Activated CD4-positive, alpha-beta T cell treated with anti-CD3 and anti-CD28 coated beads for 4 hours (primary cell): ENCODE measurements at regions not wholly inside any gene's neighbourhood (a gene's known extent, or its start where the extent isn't known, plus 50 kb on each side); places are given as distances from the start of the nearest gene placed in this dataset.
"Not testable (repeated sequence)": the region's sequence is repeated elsewhere in the genome, so short reads cannot be mapped to it uniquely, and the experiment has no call there.

Experiments
- DNase-seq, 2 donors: peaks; one replicate each; pipeline ENCODE4 v3.0.0-alpha.2; 2020

GRCh38 chr3:194250098-194251002, 100.8 kb downstream of the CPN2 start:
- no peak for DNase-seq

GRCh38 chr3:194251007-194251406, 100.1 kb downstream of the CPN2 start:
- no peak for DNase-seq

- DNase-seq, result no peak
Measured at GRCh38 chr3:194251461-194251860, 99.7 kb downstream of the CPN2 start.

DNA sequence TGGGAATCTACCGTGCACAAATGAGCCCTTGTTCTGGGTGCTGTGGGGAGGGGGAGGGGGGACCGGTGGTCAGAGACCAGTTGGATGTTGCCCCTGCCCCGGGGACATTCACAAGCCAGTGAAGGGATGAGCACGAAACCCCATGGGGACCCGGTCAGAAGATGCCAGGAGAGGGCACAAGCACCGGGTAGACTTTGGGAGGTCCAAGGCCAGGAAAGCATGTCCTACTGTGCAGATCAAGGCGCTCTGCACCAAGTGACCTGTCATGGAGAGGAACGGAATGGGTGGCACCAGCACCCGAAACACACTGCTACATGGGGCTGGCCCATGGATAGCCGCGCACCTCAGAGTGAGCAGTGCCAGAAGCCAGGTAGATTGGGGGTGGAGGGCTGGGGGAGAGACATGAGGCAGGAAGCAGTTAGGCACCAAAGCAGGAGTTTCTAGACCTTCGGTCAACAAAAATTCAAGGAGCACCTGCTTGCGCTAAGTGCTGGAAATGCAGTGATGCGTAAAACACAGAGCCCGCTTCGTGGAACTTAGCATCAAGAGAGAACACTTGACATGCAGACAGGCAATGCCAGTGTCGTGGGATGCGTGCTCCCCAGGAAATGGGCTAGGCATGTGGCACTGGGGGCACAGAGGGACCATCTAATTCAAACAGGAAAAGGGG, 99.1 kb downstream of the CPN2 start:
- DNase-seq, result no peak

- DNase-seq, result no peak
Measured at GRCh38 chr3:194253270-194253669, 97.9 kb downstream of the CPN2 start.

DNA sequence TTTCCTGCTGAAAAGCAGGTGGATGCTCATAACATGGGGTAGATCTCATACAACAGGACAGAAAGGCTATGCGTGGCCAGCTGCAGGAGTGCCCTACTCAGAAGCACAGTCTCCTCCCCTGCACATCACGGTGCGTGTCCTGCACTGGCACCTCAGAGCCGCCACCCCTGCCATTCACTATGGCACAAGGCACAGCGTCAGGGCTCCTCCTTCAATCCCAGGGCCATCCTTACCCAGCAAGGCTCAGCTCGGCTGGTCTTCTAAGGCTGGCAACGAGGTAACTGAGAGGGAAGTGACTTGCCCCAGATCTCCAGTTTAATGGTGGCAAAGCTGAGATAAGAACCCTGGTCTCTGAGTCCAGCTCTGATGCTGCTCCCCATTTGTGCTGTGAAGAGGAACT, 97.1 kb downstream of the CPN2 start:
- DNase-seq, result no peak

DNA sequence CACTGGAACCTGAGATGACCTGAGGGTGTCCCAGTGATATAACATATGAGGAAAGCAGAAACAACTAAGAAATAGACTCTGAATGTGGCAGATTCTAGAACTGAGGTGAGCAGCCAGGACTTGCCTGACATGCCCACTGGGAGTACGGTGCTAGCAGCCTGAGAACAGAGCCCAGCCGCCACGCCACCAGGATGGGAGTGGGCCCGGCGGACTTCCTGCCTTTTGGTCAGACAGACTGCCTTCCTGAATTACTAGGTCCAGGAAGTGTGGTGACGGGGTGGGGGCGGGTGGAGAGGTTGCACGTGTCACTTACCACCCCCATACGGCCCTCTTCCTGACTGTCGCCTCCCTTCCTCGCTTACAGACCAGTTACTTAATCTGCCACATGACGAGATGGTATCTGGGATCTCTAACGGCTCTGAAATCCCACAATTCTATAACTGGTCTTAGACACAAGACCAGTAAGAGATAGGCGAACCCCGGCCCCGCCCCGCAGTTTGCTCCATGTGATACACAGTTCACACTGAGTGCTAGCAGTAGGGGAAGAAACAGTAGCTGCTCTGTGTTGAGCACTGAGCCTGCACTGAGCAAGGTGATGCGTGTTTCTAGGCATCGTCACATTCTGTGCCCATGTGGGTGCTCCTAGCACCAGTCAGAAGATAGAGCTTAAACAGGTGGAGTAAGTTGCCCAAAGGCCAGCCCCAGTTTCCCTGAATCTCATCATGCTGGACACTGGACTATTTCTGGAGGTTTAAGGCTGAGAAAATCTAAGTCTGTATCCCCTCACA, 95.7 kb downstream of the CPN2 start:
- DNase-seq, result peak; percentile 46 to 53

- DNase-seq, result no peak
Measured at GRCh38 chr3:194256040-194256945, 94.8 kb downstream of the CPN2 start.

GRCh38 chr3:194257151-194257621, 93.9 kb downstream of the CPN2 start:
- no peak for DNase-seq

GRCh38 chr3:194257916-194258668, 93.0 kb downstream of the CPN2 start:
- DNase-seq, result no peak

DNA sequence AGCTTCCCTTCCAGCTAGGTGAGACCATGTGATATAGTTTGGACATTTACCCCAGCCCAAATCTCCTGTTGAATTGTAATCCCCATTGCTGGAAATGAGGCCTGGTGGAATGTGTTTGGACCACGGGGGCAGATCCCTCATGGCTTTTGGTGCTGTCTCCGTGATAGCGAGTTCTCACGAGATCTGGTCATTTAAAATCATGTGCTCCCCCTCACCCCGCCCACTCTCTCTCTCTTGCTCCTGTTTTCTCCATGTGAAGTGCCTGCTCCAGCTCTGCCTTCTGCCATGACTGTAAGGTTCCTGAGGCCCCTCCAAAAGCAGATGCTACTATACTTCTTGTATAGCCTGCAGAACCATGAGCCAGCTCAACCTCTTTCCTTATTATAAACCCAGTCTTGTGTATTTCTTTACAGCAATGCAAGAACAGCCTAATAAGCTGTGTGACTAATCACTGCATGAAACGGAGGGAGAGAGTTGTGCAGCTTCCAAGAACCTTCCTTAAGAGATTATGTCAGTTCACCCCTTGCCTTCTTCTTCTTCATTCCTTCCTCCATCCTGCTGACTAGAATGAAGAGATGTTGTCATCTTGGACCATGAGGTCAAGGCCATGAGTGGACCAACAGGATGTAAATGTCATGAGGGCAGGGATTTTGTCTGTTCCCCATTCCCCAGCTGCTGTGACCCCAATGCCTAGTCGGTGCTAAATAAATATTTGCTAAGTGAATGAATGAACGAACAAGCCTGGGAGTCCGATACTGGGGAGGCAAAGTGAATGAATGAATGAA, 91.0 kb downstream of the CPN2 start:
- DNase-seq, result no peak

- no peak for DNase-seq
Measured at GRCh38 chr3:194261581-194262063, 89.5 kb downstream of the CPN2 start.

DNA sequence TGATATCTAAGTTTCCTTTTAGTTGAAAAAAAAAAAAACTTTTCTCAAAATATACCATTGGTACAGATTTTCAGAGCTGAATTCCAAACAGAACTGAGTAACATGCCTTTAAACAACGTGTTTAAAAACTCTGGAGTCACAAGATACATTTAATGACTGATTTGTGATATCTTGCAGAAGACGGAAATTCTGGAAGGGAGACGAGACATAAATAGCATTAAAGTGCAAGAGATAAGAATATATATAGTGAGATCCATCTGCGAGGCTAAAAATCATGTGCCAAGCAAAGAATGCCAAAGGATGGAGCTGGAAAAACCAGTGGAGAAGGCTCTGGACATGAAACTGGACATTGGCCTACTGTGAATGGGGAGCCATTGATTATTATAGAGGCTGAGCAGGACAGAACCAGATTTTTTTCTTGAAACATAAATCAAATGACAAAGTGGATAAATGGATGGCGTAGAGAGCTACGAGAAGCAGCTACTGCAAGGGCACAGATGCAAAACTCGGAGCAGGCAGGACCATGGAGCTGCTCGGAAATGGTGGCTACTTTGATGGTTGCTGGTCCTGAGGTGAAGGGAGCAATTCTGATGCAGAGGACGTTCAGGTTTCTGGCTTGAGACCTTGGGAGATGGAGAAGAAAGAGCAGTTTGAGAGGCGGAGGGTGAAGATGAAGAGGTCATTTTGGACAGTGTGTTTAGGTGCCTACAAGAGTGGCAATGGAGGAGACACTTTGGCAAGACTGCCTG, 88.8 kb downstream of the CPN2 start:
- no peak for DNase-seq

- no peak for DNase-seq
Measured at GRCh38 chr3:194262925-194263305, 88.2 kb downstream of the CPN2 start.

- DNase-seq, result not testable (repeated sequence)
Measured at GRCh38 chr3:194264631-194265504, 86.3 kb downstream of the CPN2 start.

DNA sequence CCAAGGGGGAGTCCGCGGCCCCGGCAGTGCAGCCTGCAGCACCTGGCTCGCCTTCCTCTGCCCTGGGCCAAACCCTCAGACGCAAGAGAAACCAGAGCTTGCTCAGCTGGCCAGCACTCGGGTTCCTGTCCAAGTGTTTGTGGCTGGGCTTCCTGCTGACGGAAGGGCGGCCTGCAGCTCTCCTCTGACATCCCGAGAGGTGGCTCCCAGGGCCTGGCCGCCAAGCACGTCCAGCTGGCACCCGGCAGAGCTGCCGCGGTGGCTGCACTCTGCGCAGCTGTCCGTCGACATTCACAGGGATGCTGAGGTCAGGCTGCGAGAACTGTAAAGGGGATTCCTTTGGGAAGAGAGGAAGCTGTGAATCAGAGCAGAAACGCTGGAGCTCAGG, 85.6 kb downstream of the CPN2 start:
- DNase-seq, result no peak

DNA sequence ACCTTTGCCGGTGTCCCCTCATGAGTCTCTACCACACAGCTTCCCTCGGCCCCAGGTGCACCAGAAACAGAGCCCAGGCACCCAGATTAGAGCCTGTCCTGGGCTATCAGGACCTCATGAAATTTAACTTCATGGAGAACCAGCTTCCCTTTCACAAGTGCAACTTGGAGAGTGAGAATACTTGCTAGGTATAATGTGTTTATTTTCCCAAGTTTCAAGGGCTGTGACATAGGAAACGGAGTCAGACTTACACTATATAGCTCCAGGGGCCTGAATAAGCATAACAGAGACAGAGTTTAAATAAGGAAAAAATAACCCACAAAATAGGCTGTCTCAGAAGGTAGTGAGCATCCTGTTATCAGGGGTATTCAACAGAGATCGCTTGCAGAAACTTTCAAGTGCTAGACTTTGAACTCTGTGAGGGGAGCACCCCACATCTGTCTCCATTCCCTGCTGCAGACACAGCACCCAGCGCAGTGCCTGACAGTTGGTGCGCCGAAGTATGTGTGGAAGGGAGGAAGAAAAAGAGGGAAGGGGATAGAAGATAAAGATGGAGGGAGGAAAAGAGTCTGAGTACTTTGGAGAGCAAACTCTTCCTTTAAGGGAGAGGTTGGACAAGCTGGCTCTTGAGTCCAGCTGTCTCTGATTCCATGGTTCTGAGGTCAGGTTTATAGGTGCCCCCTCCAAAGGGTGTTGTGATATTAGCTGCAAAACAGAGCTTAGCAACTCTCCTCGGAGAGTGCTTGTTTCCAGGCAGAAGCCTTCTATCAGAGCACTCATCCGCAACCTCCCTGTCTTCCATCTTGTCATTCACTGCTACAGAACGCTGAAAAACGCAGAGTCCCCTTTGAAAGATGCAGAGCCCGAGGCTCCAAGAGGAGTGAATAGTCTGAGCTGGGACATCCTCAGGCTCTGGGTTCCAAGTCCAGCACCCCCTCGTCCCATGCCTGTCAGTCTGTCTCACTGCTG, 84.8 kb downstream of the CPN2 start:
- no peak for DNase-seq
